Posterior cingulate gyrus (tissue), 11 donors: ENCODE measurements at regions not wholly inside any gene's neighbourhood (a gene's known extent, or its start where the extent isn't known, plus 50 kb on each side); places are given as distances from the start of the nearest gene placed in this dataset.
A peak's percentile ranks its signal among the peaks of the same experiment; 100 is the strongest.

Source experiments
- DNase-seq, 10 donors: peaks; one replicate each; pipeline versions ENCODE4 v3.0.0 to v3.0.0-alpha.2; 2020 to 2021; ENCODE audit warnings: mixed read lengths in 3 of 10
- intact Hi-C: fragments of 100-400 bp; cut with DNase I; formaldehyde crosslinking; loops from one replicate; pipeline ENCODE4 v1.15.1; 2023

DNA sequence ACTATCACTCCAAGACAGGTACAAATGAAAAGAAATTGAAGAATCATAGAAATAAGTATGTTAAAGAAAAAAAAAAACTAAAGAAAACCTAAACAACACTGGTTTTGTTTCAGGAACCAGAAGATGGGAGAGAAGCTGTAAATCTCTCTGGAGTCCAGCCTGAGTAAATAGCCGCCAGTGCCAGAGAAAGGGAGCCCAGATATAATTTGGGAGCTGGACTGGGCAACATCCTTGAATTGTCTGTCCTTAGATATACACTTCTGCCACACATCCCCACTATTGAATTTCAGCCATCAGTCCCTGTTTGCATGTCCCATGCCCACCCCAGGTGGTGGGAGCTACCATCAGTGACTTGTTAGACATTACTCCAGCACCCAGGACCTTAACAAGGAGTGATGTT is 979.6 kb downstream of the DTWD2 start:
- intact Hi-C loops, result no loop called here
- peak in 1 of 10 donors; percentile 71 for DNase-seq

GRCh38 chr5:118007262-118007661 is 981.1 kb downstream of the DTWD2 start:
- intact Hi-C loops, result no loop called here

GRCh38 chr5:118006219-118006618 is 982.1 kb downstream of the DTWD2 start:
- no peak for DNase-seq
- intact Hi-C loops, result no loop called here

More at GRCh38 chr5:118007262-118007661, 981.1 kb downstream of the DTWD2 start:
- DNase-seq, result no peak

- DNase-seq, result no peak
- intact Hi-C loops, result no loop called here
Measured at GRCh38 chr5:117999939-118000549, 988.3 kb downstream of the DTWD2 start.

DNA sequence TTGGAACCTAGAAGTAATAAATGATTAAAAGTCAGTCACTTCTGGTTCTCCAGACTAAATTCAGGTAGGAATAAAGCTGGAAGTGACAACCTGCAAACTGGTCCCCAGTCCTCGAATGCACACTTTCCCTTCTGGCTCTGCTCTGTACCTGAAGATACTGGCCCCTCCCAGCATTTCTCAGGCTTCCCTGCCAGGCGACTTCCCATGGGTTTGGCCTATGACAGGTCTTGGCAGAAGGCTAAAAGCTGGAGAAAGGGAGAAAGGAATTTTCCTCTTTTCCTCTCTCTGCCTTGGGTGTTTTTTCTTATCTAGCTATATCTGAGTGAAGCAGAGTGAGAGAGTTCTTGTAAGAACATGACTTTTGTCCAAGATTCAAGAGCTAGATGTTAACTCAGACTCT is 1005.7 kb downstream of the DTWD2 start:
- DNase-seq, result no peak
- intact Hi-C loops, result no loop called here

- intact Hi-C loops, result no loop called here
- peak in 1 of 10 donors; percentile 51 for DNase-seq
Measured at GRCh38 chr5:117973785-117974184, 1014.6 kb downstream of the DTWD2 start.

DNA sequence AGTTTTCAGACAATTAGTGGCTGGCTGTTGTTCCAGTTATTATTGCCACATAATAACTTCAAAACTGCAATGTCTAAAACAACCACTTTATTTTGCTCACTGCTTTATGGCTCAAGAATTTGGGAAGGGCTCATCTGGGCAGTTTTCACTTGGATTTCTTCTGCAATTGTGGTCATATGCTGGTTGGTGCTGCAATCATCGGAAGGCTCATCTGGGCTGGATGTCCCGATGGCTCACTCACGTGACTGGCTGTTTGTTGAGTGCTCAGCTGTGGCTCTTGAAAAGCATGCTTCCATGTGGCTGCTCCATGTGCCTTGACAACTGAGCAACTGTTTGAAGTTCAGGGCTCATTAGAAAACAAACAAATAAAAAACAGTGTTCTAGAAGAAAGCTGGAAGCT is 1032.5 kb downstream of the DTWD2 start:
- intact Hi-C loops, result no loop called here
- DNase-seq, result no peak

DNA sequence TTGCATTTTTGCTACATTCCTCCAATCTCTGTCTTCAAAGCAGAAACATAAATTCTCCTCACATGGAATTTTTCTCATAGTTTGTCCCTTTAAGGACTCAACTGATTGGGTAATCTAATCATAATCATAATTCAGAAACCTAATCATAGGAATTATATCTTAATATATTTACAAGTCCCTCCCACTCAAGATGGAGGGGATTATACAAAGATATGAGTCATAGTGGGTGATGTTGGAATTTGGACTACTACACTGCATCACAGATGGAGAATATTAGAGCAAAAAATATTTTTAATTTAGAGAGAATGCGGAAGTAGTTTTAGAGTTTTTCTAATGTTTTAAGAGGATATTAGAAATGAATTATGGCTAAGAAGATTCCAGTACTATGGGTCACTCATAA is 1034.0 kb downstream of the DTWD2 start:
- no peak for DNase-seq
- intact Hi-C loops, result no loop called here

GRCh38 chr5:117953272-117953671 is 1035.1 kb downstream of the DTWD2 start:
- no peak for DNase-seq
- intact Hi-C loops, result no loop called here

GRCh38 chr5:117947836-117948235 is 1040.5 kb downstream of the DTWD2 start:
- intact Hi-C loops, result no loop called here
- DNase-seq, result no peak

DNA sequence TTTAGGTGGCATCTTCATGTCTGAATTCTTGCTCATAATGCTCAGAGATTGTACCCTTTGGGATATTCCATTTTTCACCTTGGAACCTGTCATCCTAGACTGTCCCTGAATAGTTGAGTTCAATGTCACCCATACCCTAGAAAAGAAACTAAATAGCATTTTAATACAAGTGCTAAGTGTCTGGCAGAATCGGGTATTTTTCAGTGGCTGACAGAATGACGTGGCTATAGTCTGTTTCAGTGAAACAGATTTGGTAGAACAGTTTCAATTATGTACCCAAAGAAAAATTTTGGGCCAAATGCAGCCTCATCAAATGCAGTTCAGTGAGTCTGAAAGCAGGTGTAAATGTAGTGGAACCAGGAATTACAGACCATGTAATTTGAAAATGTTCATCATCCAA is 1041.2 kb downstream of the DTWD2 start:
- intact Hi-C loops, result no loop called here

GRCh38 chr5:117945258-117945657 is 1043.1 kb downstream of the DTWD2 start:
- no peak for DNase-seq
- intact Hi-C loops, result no loop called here

More for the DNA sequence above, 1041.2 kb downstream of the DTWD2 start:
- DNase-seq, result no peak

DNA sequence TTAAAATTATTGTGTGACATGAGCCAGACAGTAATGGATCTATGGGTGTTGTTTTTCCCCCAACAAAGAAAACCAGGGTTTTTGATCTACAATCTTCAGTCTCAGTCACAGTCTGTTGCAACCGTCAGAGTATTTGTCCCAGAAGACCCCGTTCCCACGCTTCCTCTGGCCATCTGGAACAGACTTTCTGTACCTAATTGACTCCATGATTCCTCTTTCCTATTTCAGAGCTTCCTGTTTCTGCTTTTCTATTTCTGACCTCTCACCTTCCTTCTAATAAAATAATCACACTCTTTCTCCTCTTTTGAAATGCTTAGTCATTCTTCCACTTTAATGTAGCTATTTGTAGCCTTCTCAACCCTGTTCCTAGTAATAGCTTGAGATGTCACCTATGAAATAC is 1044.8 kb downstream of the DTWD2 start:
- intact Hi-C loops, result no loop called here

DNA sequence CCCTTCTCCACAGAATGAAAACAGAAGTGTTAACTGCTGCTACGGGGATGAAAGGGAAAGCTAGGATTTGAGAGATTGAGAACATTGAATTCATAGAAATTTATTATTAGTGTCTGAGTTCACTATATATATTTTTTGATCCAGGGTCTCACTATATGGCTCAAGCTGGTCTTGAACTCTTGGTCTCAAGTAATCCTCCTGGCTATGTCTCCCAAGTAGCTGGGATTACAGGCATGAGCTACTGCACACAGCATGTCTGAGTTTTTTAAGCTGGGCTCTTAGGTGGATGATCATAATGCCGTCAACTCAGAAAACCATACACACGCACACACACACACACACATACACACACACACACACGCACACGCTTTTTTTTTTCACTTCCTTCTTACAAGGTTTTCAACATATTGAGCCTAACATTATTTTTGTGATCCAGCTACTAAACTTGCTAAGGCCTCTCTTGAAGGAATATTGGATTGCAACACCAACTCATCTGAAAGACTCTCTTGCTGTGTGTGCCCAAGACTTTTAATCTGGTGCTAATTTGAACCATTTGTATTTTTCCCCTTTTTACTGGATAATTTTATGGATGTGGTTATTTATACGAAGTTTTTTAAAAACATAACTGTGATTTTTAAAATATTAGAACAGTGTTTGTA is 1045.4 kb downstream of the DTWD2 start:
- DNase-seq, result no peak
- intact Hi-C loops, result no loop called here

More for the DNA sequence above, 1044.8 kb downstream of the DTWD2 start:
- no peak for DNase-seq

DNA sequence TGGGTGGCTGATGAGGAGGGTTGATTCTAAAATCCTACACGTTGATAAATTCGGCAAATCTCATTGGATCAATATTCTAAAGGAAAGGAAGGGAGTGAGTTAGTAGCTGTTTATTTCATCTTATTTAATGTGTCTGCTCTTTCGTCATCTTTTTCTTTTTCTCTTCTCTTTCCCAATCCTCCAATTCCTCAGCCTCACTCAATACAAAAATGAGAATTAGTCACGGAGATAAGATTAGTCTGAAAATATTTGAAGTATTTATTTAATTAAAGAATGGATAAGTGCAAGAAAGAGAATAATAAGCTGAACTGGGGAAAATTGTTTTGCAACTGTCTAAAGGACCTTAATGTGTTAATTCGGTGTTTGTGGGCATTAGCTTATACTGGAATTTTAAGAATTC is 1095.1 kb downstream of the DTWD2 start:
- intact Hi-C loops, result no loop called here
- DNase-seq, result no peak

DNA sequence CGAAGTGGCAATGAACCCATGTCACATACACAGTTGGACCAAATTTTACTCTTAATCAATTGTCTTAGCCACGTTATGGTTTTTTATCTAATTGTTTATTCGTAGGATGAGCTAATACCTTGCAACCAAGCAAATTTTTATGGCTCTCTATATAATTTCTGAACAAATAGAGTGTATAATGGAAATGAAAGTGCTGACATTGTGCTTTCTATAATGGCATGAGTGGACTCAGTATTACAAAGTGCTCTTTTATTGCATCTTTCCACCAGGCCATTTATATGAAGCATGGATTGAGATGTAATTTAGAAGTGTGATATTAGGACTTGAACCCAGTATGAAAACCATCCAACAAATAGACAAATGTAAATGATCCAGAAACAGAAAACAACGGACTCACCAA is 1096.0 kb downstream of the DTWD2 start:
- no peak for DNase-seq
- intact Hi-C loops, result no loop called here

DNA sequence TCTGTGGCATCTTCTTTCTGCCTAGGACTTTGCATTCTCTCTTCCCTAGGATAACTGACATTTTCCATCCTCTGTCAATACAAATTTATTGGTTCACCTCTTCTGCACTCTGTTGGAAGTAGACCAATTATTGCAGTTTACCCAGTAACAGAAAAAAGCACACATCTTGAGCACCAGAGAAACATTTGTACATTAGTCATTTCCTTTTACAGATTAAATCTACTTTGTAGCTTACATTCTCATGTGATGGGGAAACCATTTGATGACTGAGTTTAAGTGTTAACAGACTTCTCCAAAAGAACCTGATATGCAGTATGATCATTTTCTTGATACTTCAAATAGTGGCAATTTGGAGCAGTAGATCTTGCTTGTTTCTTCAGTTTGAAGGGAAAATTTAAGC is 1098.8 kb downstream of the DTWD2 start:
- DNase-seq, result no peak
- intact Hi-C loops, result no loop called here

DNA sequence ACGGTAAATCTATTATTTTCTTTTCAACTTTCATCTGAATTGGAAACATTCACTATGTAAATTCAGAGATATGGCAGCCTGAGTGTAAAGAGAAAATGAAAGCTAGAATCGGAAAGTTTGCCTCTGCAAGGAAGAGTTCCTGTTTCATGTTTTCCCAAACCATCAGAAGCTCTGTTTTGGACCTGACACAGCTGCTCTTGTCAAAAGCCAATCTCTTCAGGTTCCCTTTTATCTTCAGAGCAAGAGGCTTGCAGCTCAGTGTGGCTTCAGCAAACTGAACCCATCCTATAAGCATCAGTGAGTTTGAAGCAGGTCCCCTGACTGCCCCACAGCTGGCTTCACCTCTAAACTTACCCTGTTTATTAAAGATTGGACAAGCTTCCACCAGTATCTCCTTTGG is 1099.7 kb downstream of the DTWD2 start:
- no peak for DNase-seq
- intact Hi-C loops, result no loop called here

GRCh38 chr5:117881426-117882230 is 1106.7 kb downstream of the DTWD2 start:
- peak in 2 of 10 donors; percentile 12 to 66 for DNase-seq
- intact Hi-C loops, result no loop called here

GRCh38 chr5:117880932-117881331 is 1107.4 kb downstream of the DTWD2 start:
- intact Hi-C loops, result no loop called here
- no peak for DNase-seq

DNA sequence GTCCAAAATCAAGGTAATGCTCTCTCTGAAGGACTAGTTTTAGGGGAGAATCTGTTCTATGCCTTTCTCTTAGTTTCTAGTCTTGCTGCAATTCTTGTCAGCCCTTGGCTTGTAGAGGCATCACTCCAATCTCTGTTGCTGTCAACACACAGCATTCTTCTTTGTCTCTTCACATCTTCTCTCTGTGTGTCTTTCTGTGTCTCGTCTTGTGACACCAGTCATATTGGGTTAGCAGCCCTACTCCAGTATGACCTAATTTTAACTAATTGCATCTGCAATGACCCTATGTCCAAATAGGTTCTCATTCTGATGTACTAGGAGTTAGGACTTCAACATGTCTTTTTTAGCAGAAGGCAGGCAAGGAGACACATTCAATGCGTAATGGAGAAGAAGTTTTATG is 1110.6 kb downstream of the DTWD2 start:
- no peak for DNase-seq
- intact Hi-C loops, result no loop called here
